ENCODE measurements at regions not wholly inside any gene's neighbourhood (a gene's known extent, or its start where the extent isn't known, plus 50 kb on each side); places are given as distances from the start of the nearest gene placed in this dataset.

- TF ChIP-seq, protein P1, sequence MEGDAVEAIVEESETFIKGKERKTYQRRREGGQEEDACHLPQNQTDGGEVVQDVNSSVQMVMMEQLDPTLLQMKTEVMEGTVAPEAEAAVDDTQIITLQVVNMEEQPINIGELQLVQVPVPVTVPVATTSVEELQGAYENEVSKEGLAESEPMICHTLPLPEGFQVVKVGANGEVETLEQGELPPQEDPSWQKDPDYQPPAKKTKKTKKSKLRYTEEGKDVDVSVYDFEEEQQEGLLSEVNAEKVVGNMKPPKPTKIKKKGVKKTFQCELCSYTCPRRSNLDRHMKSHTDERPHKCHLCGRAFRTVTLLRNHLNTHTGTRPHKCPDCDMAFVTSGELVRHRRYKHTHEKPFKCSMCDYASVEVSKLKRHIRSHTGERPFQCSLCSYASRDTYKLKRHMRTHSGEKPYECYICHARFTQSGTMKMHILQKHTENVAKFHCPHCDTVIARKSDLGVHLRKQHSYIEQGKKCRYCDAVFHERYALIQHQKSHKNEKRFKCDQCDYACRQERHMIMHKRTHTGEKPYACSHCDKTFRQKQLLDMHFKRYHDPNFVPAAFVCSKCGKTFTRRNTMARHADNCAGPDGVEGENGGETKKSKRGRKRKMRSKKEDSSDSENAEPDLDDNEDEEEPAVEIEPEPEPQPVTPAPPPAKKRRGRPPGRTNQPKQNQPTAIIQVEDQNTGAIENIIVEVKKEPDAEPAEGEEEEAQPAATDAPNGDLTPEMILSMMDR (IDR thresholded peaks at IDR 0.05): no peak
- TF ChIP-seq POLR2AphosphoS5 (IDR thresholded peaks at IDR 0.05; ENCODE audit: low read depth, low read length): no peak
- TF ChIP-seq REST (IDR thresholded peaks at IDR 0.05; ENCODE audit: insufficient read depth in 1 of 2, low read depth in 2 of 2, low read length in 1 of 2): no peak
- no peak for TF ChIP-seq TCF7L2 (IDR thresholded peaks at IDR 0.05; ENCODE audit: low read depth, low read length)
- no peak for TF ChIP-seq SIN3A (IDR thresholded peaks at IDR 0.05; ENCODE audit: borderline replicate concordance, insufficient read depth, low read depth, low read length)
These were observed 158.1 kb downstream of the TTC32 start for GRCh38 chr2:19743641-19744040.
